ENCODE measurements at regions not wholly inside any gene's neighbourhood (a gene's known extent, or its start where the extent isn't known, plus 50 kb on each side); places are given as distances from the start of the nearest gene placed in this dataset.

DNA sequence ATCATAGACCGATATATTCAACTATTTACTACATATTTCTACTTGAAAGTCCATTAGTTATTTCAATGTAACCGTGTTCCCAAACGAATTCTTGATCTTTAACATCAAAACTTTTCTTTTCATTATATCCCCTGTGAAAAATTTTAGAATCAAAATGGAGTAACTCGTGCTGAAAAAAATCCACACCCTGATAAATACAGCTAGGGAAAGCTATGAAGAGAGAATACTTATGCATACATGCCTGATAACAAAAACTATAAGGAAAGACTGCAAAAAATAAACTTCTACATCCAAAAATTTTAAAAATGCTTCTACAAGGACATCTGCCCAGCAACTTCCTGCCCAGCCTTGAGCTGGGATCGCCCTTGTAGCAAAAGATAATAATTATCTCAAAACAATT is 2458.3 kb upstream of the PCDH20 start (continued):
- no peak for TF ChIP-seq ETS1 (IDR thresholded peaks at IDR 0.05)
- TF ChIP-seq, protein P1, sequence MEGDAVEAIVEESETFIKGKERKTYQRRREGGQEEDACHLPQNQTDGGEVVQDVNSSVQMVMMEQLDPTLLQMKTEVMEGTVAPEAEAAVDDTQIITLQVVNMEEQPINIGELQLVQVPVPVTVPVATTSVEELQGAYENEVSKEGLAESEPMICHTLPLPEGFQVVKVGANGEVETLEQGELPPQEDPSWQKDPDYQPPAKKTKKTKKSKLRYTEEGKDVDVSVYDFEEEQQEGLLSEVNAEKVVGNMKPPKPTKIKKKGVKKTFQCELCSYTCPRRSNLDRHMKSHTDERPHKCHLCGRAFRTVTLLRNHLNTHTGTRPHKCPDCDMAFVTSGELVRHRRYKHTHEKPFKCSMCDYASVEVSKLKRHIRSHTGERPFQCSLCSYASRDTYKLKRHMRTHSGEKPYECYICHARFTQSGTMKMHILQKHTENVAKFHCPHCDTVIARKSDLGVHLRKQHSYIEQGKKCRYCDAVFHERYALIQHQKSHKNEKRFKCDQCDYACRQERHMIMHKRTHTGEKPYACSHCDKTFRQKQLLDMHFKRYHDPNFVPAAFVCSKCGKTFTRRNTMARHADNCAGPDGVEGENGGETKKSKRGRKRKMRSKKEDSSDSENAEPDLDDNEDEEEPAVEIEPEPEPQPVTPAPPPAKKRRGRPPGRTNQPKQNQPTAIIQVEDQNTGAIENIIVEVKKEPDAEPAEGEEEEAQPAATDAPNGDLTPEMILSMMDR (conservative IDR thresholded peaks at IDR 0.05; ENCODE audit: low read depth in 2 of 2): no peak

- Mint-ChIP-seq H3K27ac (peak overlapping the region; percentile 52; the same call in 1 of the 2 replicates), H3K9me3 (no peaks in the 10 kb centered on the region), H3K27me3 (ENCODE audit: insufficient read depth, low read depth, poor library complexity) (peaks cover 2% of the 10 kb centered on the region), H3K4me3 (no peak overlapping the region), H3K4me1 (0 out of 3 replicates have a peak, but pooled peaks cover 4% of the 10 kb centered on the region), H3K36me3 (ENCODE audit: low read depth) (no peaks in the 10 kb centered on the region)
- no peaks in the 10 kb centered on the region for H3K36me3 ChIP-seq (ENCODE audit: insufficient read depth)
- H3F3A ChIP-seq (replicated peaks; ENCODE audit: low read depth): no peaks in the 10 kb centered on the region
- H4K20me1 ChIP-seq (replicated peaks; ENCODE audit: insufficient read depth): no peaks in the 10 kb centered on the region
- no peak overlapping the region for H3K27ac ChIP-seq (ENCODE audit: low read depth)
- no peaks in the 10 kb centered on the region for H3K9me2 ChIP-seq (ENCODE audit: insufficient read depth)
- DNase-seq (ENCODE audit: low spot score) (peak; percentile 3), ATAC-seq (no peak)
- no peaks in the 10 kb centered on the region for H3K4me1 ChIP-seq (ENCODE audit: insufficient read depth)
- no peak overlapping the region for H2AFZ ChIP-seq
- H3K4me2 ChIP-seq: no peak overlapping the region
- H3K79me2 ChIP-seq (replicated peaks; ENCODE audit: insufficient read depth): no peaks in the 10 kb centered on the region
- H3K4me3 ChIP-seq: no peak overlapping the region
- no peaks in the 10 kb centered on the region for H3K27me3 ChIP-seq (ENCODE audit: insufficient read depth)
- no peak for TF ChIP-seq ZNF331 (CRISPR knock-in tag; IDR thresholded peaks at IDR 0.05; ENCODE audit: low read depth)
- TF ChIP-seq NANOG (IDR thresholded peaks at IDR 0.05; ENCODE audit: borderline replicate concordance): no peak
- no peak for TF ChIP-seq ETS1 (IDR thresholded peaks at IDR 0.05)
- TF ChIP-seq, protein P1 (conservative IDR thresholded peaks at IDR 0.05; ENCODE audit: low read depth in 2 of 2): no peak
- no peak for TF ChIP-seq EZH2phosphoT487 (IDR thresholded peaks at IDR 0.05; ENCODE audit: unreplicated experiment)
- no peak for TF ChIP-seq STAT1 (IDR thresholded peaks at IDR 0.05; ENCODE audit: unreplicated experiment)
- TF ChIP-seq ZNF114 (CRISPR knock-in tag; IDR thresholded peaks at IDR 0.05): no peak
- TF ChIP-seq, protein P2, sequence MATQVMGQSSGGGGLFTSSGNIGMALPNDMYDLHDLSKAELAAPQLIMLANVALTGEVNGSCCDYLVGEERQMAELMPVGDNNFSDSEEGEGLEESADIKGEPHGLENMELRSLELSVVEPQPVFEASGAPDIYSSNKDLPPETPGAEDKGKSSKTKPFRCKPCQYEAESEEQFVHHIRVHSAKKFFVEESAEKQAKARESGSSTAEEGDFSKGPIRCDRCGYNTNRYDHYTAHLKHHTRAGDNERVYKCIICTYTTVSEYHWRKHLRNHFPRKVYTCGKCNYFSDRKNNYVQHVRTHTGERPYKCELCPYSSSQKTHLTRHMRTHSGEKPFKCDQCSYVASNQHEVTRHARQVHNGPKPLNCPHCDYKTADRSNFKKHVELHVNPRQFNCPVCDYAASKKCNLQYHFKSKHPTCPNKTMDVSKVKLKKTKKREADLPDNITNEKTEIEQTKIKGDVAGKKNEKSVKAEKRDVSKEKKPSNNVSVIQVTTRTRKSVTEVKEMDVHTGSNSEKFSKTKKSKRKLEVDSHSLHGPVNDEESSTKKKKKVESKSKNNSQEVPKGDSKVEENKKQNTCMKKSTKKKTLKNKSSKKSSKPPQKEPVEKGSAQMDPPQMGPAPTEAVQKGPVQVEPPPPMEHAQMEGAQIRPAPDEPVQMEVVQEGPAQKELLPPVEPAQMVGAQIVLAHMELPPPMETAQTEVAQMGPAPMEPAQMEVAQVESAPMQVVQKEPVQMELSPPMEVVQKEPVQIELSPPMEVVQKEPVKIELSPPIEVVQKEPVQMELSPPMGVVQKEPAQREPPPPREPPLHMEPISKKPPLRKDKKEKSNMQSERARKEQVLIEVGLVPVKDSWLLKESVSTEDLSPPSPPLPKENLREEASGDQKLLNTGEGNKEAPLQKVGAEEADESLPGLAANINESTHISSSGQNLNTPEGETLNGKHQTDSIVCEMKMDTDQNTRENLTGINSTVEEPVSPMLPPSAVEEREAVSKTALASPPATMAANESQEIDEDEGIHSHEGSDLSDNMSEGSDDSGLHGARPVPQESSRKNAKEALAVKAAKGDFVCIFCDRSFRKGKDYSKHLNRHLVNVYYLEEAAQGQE (IDR thresholded peaks at IDR 0.05; ENCODE audit: unreplicated experiment): no peak
- TF ChIP-seq POLR2AphosphoS5 (IDR thresholded peaks at IDR 0.05; ENCODE audit: low read depth): no peak
- no peak for TF ChIP-seq CREB1 (CRISPR knock-in tag; IDR thresholded peaks at IDR 0.05; ENCODE audit: low read depth)
- TF ChIP-seq JUNB (IDR thresholded peaks at IDR 0.05; ENCODE audit: unreplicated experiment): no peak
- no peak for TF ChIP-seq EZH2 (IDR thresholded peaks at IDR 0.05; ENCODE audit: low read depth, unreplicated experiment)
Measured at GRCh38 chr13:63864171-63864902, 2448.7 kb upstream of the PCDH20 start.

Measured in GM23338 (cell line).